ENCODE measurements at regions not wholly inside any gene's neighbourhood (a gene's known extent, or its start where the extent isn't known, plus 50 kb on each side); places are given as distances from the start of the nearest gene placed in this dataset.

GRCh38 chr1:4975856-4976255 is 321.4 kb downstream of the AJAP1 start:
- H3K36me3 ChIP-seq (ENCODE audit: control insufficient read depth in 3 of 3, insufficient read depth in 3 of 3, low read length in 3 of 3), result no peaks in the 10 kb centered on the region
- no peaks in the 10 kb centered on the region for H3K9me3 ChIP-seq (ENCODE audit: control insufficient read depth in 3 of 3, low read length in 3 of 3)
- peaks cover 0 to 12% (median 7%) of the 10 kb centered on the region in 3 donors for H3K27me3 ChIP-seq (ENCODE audit: control insufficient read depth in 3 of 3, insufficient read depth in 3 of 3, low read length in 3 of 3)
- H3K4me3 ChIP-seq (ENCODE audit: low read length in 3 of 3), result no peak overlapping the region
- H3K27ac ChIP-seq (ENCODE audit: low read depth, low read length), result no peak overlapping the region
- peaks cover 0 to 3% (median 2%) of the 10 kb centered on the region in 3 donors for H3K4me1 ChIP-seq (ENCODE audit: control insufficient read depth in 3 of 3, insufficient read depth in 3 of 3, low read length in 3 of 3)
- no peak overlapping the region for H3K9ac ChIP-seq (ENCODE audit: low read depth in 1 of 3, low read length in 3 of 3)

- Histone ChIP-seq H3K9ac (ENCODE audit: low read depth in 1 of 3, low read length in 3 of 3) (no peak overlapping the region), H3K27me3 (ENCODE audit: control insufficient read depth in 3 of 3, insufficient read depth in 3 of 3, low read length in 3 of 3) (peaks cover 0 to 8% (median 7%) of the 10 kb centered on the region in 3 donors), H3K4me3 (ENCODE audit: low read length in 3 of 3) (no peak overlapping the region), H3K9me3 (ENCODE audit: control insufficient read depth in 3 of 3, low read length in 3 of 3) (no peaks in the 10 kb centered on the region), H3K4me1 (ENCODE audit: control insufficient read depth in 3 of 3, insufficient read depth in 3 of 3, low read length in 3 of 3) (peaks cover 0 to 3% (median 2%) of the 10 kb centered on the region in 3 donors), H3K27ac (ENCODE audit: low read depth, low read length) (no peak overlapping the region), H3K36me3 (ENCODE audit: control insufficient read depth in 3 of 3, insufficient read depth in 3 of 3, low read length in 3 of 3) (no peaks in the 10 kb centered on the region)
These were observed 320.7 kb downstream of the AJAP1 start for GRCh38 chr1:4974981-4975685.

- no peak overlapping the region for H3K4me3 ChIP-seq (ENCODE audit: low read length in 3 of 3)
- H3K36me3 ChIP-seq (ENCODE audit: control insufficient read depth in 3 of 3, insufficient read depth in 3 of 3, low read length in 3 of 3), result no peaks in the 10 kb centered on the region
- H3K9me3 ChIP-seq (ENCODE audit: control insufficient read depth in 3 of 3, low read length in 3 of 3), result no peaks in the 10 kb centered on the region
- no peaks in the 10 kb centered on the region for H3K4me1 ChIP-seq (ENCODE audit: control insufficient read depth in 3 of 3, insufficient read depth in 3 of 3, low read length in 3 of 3)
- no peak overlapping the region for H3K27ac ChIP-seq (ENCODE audit: low read depth, low read length)
- H3K9ac ChIP-seq (ENCODE audit: low read depth in 1 of 3, low read length in 3 of 3), result no peak overlapping the region
- H3K27me3 ChIP-seq (ENCODE audit: control insufficient read depth in 3 of 3, insufficient read depth in 3 of 3, low read length in 3 of 3), result peaks cover 0 to 4% (median 4%) of the 10 kb centered on the region in 3 donors
These were observed 318.9 kb downstream of the AJAP1 start for GRCh38 chr1:4973341-4973740.

GRCh38 chr1:4972761-4973320 is 318.4 kb downstream of the AJAP1 start:
- Histone ChIP-seq H3K9ac (ENCODE audit: low read depth in 1 of 3, low read length in 3 of 3) (no peak overlapping the region), H3K36me3 (ENCODE audit: control insufficient read depth in 3 of 3, insufficient read depth in 3 of 3, low read length in 3 of 3) (no peaks in the 10 kb centered on the region), H3K9me3 (ENCODE audit: control insufficient read depth in 3 of 3, low read length in 3 of 3) (no peaks in the 10 kb centered on the region), H3K4me3 (ENCODE audit: low read length in 3 of 3) (no peak overlapping the region), H3K27me3 (ENCODE audit: control insufficient read depth in 3 of 3, insufficient read depth in 3 of 3, low read length in 3 of 3) (peaks cover 0 to 4% (median 0%) of the 10 kb centered on the region in 3 donors), H3K4me1 (ENCODE audit: control insufficient read depth in 3 of 3, insufficient read depth in 3 of 3, low read length in 3 of 3) (no peaks in the 10 kb centered on the region), H3K27ac (ENCODE audit: low read depth, low read length) (no peak overlapping the region)

GRCh38 chr1:4971666-4972065 is 317.3 kb downstream of the AJAP1 start:
- no peaks in the 10 kb centered on the region for H3K36me3 ChIP-seq (ENCODE audit: control insufficient read depth in 3 of 3, insufficient read depth in 3 of 3, low read length in 3 of 3)
- no peak overlapping the region for H3K4me3 ChIP-seq (ENCODE audit: low read length in 3 of 3)
- H3K27ac ChIP-seq (ENCODE audit: low read depth, low read length), result no peak overlapping the region
- H3K9ac ChIP-seq (ENCODE audit: low read depth in 1 of 3, low read length in 3 of 3), result no peak overlapping the region
- H3K4me1 ChIP-seq (ENCODE audit: control insufficient read depth in 3 of 3, insufficient read depth in 3 of 3, low read length in 3 of 3), result no peaks in the 10 kb centered on the region
- no peaks in the 10 kb centered on the region for H3K9me3 ChIP-seq (ENCODE audit: control insufficient read depth in 3 of 3, low read length in 3 of 3)
- peaks cover 0 to 7% (median 0%) of the 10 kb centered on the region in 3 donors for H3K27me3 ChIP-seq (ENCODE audit: control insufficient read depth in 3 of 3, insufficient read depth in 3 of 3, low read length in 3 of 3)

- Histone ChIP-seq H3K4me1 (ENCODE audit: control insufficient read depth in 3 of 3, insufficient read depth in 3 of 3, low read length in 3 of 3) (no peaks in the 10 kb centered on the region), H3K27ac (ENCODE audit: low read depth, low read length) (no peak overlapping the region), H3K36me3 (ENCODE audit: control insufficient read depth in 3 of 3, insufficient read depth in 3 of 3, low read length in 3 of 3) (no peaks in the 10 kb centered on the region), H3K4me3 (ENCODE audit: low read length in 3 of 3) (no peak overlapping the region), H3K27me3 (ENCODE audit: control insufficient read depth in 3 of 3, insufficient read depth in 3 of 3, low read length in 3 of 3) (peaks cover 0 to 3% (median 0%) of the 10 kb centered on the region in 3 donors), H3K9ac (ENCODE audit: low read depth in 1 of 3, low read length in 3 of 3) (no peak overlapping the region), H3K9me3 (ENCODE audit: control insufficient read depth in 3 of 3, low read length in 3 of 3) (no peaks in the 10 kb centered on the region)
These were observed 316.1 kb downstream of the AJAP1 start for GRCh38 chr1:4970532-4970931.

GRCh38 chr1:4969556-4970129 is 315.2 kb downstream of the AJAP1 start:
- Histone ChIP-seq H3K36me3 (ENCODE audit: control insufficient read depth in 3 of 3, insufficient read depth in 3 of 3, low read length in 3 of 3) (no peaks in the 10 kb centered on the region), H3K9ac (ENCODE audit: low read depth in 1 of 3, low read length in 3 of 3) (no peak overlapping the region), H3K9me3 (ENCODE audit: control insufficient read depth in 3 of 3, low read length in 3 of 3) (no peaks in the 10 kb centered on the region), H3K4me1 (ENCODE audit: control insufficient read depth in 3 of 3, insufficient read depth in 3 of 3, low read length in 3 of 3) (no peaks in the 10 kb centered on the region), H3K4me3 (ENCODE audit: low read length in 3 of 3) (no peak overlapping the region), H3K27me3 (ENCODE audit: control insufficient read depth in 3 of 3, insufficient read depth in 3 of 3, low read length in 3 of 3) (peaks cover 0 to 3% (median 0%) of the 10 kb centered on the region in 3 donors), H3K27ac (ENCODE audit: low read depth, low read length) (no peak overlapping the region)

GRCh38 chr1:4965346-4966075 is 311.1 kb downstream of the AJAP1 start:
- Histone ChIP-seq H3K36me3 (ENCODE audit: control insufficient read depth in 3 of 3, insufficient read depth in 3 of 3, low read length in 3 of 3) (no peaks in the 10 kb centered on the region), H3K27ac (ENCODE audit: low read depth, low read length) (no peak overlapping the region), H3K4me1 (ENCODE audit: control insufficient read depth in 3 of 3, insufficient read depth in 3 of 3, low read length in 3 of 3) (no peaks in the 10 kb centered on the region), H3K27me3 (ENCODE audit: control insufficient read depth in 3 of 3, insufficient read depth in 3 of 3, low read length in 3 of 3) (peaks cover 0 to 9% (median 2%) of the 10 kb centered on the region in 3 donors), H3K9ac (ENCODE audit: low read depth in 1 of 3, low read length in 3 of 3) (no peak overlapping the region), H3K4me3 (ENCODE audit: low read length in 3 of 3) (no peak overlapping the region), H3K9me3 (ENCODE audit: control insufficient read depth in 3 of 3, low read length in 3 of 3) (no peaks in the 10 kb centered on the region)

- H3K4me3 ChIP-seq (ENCODE audit: low read length in 3 of 3), result no peak overlapping the region
These were observed 310.4 kb downstream of the AJAP1 start for GRCh38 chr1:4964634-4965345.

More at GRCh38 chr1:4964634-4965345, 310.4 kb downstream of the AJAP1 start:
- H3K4me1 ChIP-seq (ENCODE audit: control insufficient read depth in 3 of 3, insufficient read depth in 3 of 3, low read length in 3 of 3), result no peaks in the 10 kb centered on the region
- H3K27ac ChIP-seq (ENCODE audit: low read depth, low read length), result no peak overlapping the region
- no peaks in the 10 kb centered on the region for H3K9me3 ChIP-seq (ENCODE audit: control insufficient read depth in 3 of 3, low read length in 3 of 3)
- H3K27me3 ChIP-seq (ENCODE audit: control insufficient read depth in 3 of 3, insufficient read depth in 3 of 3, low read length in 3 of 3), result peaks cover 0 to 9% (median 7%) of the 10 kb centered on the region in 3 donors
- no peak overlapping the region for H3K9ac ChIP-seq (ENCODE audit: low read depth in 1 of 3, low read length in 3 of 3)
- H3K36me3 ChIP-seq (ENCODE audit: control insufficient read depth in 3 of 3, insufficient read depth in 3 of 3, low read length in 3 of 3), result no peaks in the 10 kb centered on the region
